ENCODE measurements at regions not wholly inside any gene's neighbourhood (a gene's known extent, or its start where the extent isn't known, plus 50 kb on each side); places are given as distances from the start of the nearest gene placed in this dataset.
"Not testable (repeated sequence)": the region's sequence is repeated elsewhere in the genome, so short reads cannot be mapped to it uniquely, and the experiment has no call there.

- DNase-seq (ENCODE audit: low read depth in 1 of 2, low spot score in 1 of 2), result not testable (repeated sequence)
Observed at GRCh38 chr12:14032191-14032590, 50.8 kb upstream of the GRIN2B start.

DNA sequence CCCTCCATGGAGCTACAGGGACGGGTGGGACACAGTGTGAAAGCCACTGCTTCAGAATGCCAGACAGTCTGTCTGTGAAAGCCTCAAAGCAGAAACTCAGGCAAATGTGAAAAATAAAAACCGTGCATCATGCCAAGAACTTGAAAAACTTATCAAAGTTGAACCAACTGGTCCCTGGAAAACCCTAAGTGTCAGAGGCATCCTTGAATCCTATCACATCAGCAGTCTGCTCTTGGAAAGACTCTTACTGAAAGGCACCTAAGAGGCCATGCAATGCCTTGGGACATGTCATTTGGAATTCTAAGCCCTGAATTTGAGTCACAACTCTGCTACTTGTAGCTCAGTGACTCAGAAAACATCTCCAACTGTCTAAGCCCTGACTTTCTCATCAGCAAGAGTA lies 62.4 kb upstream of the GRIN2B start:
- DNase-seq (ENCODE audit: low read depth in 1 of 2, low spot score in 1 of 2), result no peak

- no peak for DNase-seq (ENCODE audit: low read depth in 1 of 2, low spot score in 1 of 2)
Observed at GRCh38 chr12:14048941-14049545, 67.6 kb upstream of the GRIN2B start.

DNA sequence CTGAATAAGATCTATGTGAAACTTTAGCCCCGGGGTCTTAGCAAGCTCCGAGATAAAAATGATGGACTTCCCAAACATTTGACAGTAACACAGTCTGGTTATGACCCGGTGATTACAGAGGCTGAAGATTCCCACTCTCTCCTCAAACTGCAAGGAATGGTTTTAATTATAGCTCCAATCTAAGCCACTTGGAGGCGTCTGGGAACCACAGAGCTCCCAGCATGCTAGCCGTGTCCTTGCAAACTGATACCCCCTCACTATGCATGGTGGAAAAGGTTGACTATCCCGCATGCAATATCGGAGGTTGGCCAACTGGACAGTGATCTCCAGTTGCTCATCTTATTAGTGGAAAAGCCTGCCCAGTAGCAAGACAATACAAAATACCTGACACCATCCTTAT lies 76.5 kb upstream of the GRIN2B start:
- no peak for DNase-seq (ENCODE audit: low read depth in 1 of 2, low spot score in 1 of 2)

GRCh38 chr12:14058717-14059116 lies 77.3 kb upstream of the GRIN2B start:
- DNase-seq (ENCODE audit: low read depth in 1 of 2, low spot score in 1 of 2), result no peak

GRCh38 chr12:14059548-14059947 lies 78.1 kb upstream of the GRIN2B start:
- no peak for DNase-seq (ENCODE audit: low read depth in 1 of 2, low spot score in 1 of 2)

- DNase-seq (ENCODE audit: low read depth in 1 of 2, low spot score in 1 of 2), result no peak
Observed at GRCh38 chr12:14065616-14066015, 84.2 kb upstream of the GRIN2B start.

DNA sequence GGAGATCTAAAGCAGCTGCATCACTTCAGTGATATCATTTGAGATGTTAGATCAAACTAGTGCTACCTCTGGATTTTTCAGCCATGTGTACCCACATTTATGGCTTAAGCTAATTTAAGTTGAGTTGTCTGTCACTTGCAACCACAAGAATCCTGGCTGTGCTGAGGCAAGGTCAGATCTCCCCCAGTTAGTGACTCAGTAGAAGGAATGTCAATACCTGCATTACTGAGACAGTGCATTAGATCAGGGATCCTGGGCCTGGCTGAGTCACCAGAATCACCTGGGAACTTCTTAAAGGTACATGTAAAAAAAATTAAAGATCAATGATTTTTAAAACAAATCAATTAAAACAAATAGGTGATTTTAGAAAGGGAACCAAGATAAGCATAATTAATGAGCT lies 84.6 kb upstream of the GRIN2B start:
- no peak for DNase-seq (ENCODE audit: low read depth in 1 of 2, low spot score in 1 of 2)

DNA sequence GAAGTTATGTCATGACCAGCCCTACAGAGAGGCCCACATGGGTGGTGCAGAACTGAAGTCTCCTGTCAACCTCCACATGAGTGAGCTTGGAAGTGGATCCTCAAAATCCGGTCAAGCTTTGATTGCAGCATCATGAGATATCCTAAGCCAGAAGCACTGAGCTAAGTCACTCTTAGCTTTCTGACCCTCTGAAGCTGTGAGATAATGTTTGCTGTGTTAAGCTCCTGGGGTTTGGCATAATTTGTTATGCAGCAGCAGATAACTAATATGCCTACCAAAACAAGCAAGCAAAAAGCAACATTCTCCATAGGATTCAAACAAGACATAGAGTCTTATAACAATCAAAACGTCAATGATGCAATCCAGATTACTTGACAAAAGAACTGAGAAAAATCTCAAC lies 87.6 kb upstream of the GRIN2B start:
- no peak for DNase-seq (ENCODE audit: low read depth in 1 of 2, low spot score in 1 of 2)

GRCh38 chr12:14071833-14072232 lies 90.4 kb upstream of the GRIN2B start:
- no peak for DNase-seq (ENCODE audit: low read depth in 1 of 2, low spot score in 1 of 2)

GRCh38 chr12:14072987-14073386 lies 91.6 kb upstream of the GRIN2B start:
- DNase-seq (ENCODE audit: low read depth in 1 of 2, low spot score in 1 of 2), result no peak

- DNase-seq (ENCODE audit: low read depth in 1 of 2, low spot score in 1 of 2), result no peak
Observed at GRCh38 chr12:14075797-14076393, 94.5 kb upstream of the GRIN2B start.

- DNase-seq (ENCODE audit: low read depth in 1 of 2, low spot score in 1 of 2), result no peak
Observed at GRCh38 chr12:14076538-14076937, 95.1 kb upstream of the GRIN2B start.

- DNase-seq (ENCODE audit: low read depth in 1 of 2, low spot score in 1 of 2), result no peak
Observed at GRCh38 chr12:14086838-14087237, 105.4 kb upstream of the GRIN2B start.

GRCh38 chr12:14099994-14100393 lies 118.6 kb upstream of the GRIN2B start:
- DNase-seq (ENCODE audit: low read depth in 1 of 2, low spot score in 1 of 2), result no peak

- DNase-seq (ENCODE audit: low read depth in 1 of 2, low spot score in 1 of 2), result not testable (repeated sequence)
Observed at GRCh38 chr12:14101556-14101955, 120.2 kb upstream of the GRIN2B start.

- no peak for DNase-seq (ENCODE audit: low read depth in 1 of 2, low spot score in 1 of 2)
Observed at GRCh38 chr12:14111230-14111865, 129.9 kb upstream of the GRIN2B start.

DNA sequence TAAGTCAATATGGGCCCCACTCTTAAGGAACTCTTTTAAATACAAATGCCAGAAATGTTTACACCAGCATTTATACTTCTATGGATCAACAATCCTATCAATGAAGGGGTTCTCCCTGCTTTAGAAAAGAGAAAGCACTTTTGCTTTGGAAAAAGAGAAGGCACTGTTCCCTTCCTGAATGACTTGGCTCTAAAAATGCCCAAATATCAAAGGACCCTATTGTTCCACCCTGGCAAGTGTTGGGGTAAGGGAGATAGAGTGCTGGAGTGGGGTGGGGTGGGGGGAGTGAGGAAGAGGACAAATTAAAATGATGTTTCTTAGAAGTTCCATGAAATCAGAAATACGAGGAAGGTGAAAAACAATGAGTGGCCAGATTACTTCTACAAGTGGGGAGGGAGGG lies 131.6 kb upstream of the GRIN2B start:
- DNase-seq (ENCODE audit: low read depth in 1 of 2, low spot score in 1 of 2), result no peak

- DNase-seq (ENCODE audit: low read depth in 1 of 2, low spot score in 1 of 2), result no peak
Observed at GRCh38 chr12:14126692-14127091, 145.3 kb upstream of the GRIN2B start.

GRCh38 chr12:14129611-14130195 lies 148.3 kb upstream of the GRIN2B start:
- DNase-seq (ENCODE audit: low read depth in 1 of 2, low spot score in 1 of 2), result no peak

GRCh38 chr12:14135996-14136395 lies 154.6 kb upstream of the GRIN2B start:
- DNase-seq (ENCODE audit: low read depth in 1 of 2, low spot score in 1 of 2), result no peak

DNA sequence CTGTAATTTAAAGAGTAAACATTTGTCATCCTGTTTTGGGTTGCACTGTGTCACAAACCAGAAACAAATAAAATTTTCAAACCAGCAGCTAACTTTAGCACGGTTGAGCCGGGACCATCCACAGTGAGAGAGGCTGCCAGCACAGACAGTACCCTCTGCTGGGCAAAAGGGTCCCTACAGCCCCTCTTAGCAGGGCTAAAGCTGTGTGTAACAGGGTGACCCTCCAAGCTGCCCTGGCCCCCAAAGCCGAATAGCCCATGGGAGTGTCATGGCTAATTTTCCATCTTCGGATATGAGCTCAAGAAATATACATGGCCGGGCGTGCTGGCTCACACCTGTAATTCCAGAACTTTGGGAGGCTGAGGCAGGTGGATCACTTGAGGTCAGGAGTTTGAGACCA lies 157.1 kb upstream of the GRIN2B start:
- DNase-seq (ENCODE audit: low read depth in 1 of 2, low spot score in 1 of 2), result no peak

All from activated T-helper 1 cell treated with anti-CD3 and anti-CD28 coated beads, Interleukin-2, amount 50 U/mL, for 16 hours (primary cell).